Activated naive CD8-positive, alpha-beta T cell treated with anti-CD3 and anti-CD28 coated beads, Interleukin-2, amount 10 ng/mL, durations not matched to agents 7 days and 5 days (primary cell): ENCODE measurements at regions not wholly inside any gene's neighbourhood (a gene's known extent, or its start where the extent isn't known, plus 50 kb on each side); places are given as distances from the start of the nearest gene placed in this dataset.

Source experiments
- ATAC-seq: fragments of 150-1000 bp; cut with Tn5 transposase; one replicate; pipeline ENCODE4 v1.10.0; 2021; ENCODE audit warnings: low read depth, moderate library complexity
- POLR2A ChIA-PET: fragments of 350-600 bp; sonication (Branson Sonifier 250); formaldehyde crosslinking; loops from one replicate; lab custom pipeline; 2021; ENCODE audit warnings: antibody characterized with exemption; lab: Charles Lee
- DNase-seq: peaks from one replicate; pipeline ENCODE4 v3.0.0; 2021
- H3K27ac Mint-ChIP-seq: one replicate; pipeline ENCODE4 v1.8.0; 2022; ENCODE audit warnings: mild to moderate bottlenecking, mixed read lengths
- H3K27me3 Mint-ChIP-seq: one replicate; pipeline ENCODE4 v1.8.0; 2022; ENCODE audit warnings: mild to moderate bottlenecking, moderate library complexity, mixed read lengths
- H3K36me3 Mint-ChIP-seq: one replicate; pipeline ENCODE4 v1.8.0; 2021; ENCODE audit warnings: mild to moderate bottlenecking, mixed read lengths
- H3K4me1 Mint-ChIP-seq: one replicate; pipeline ENCODE4 v1.8.0; 2021; ENCODE audit warnings: mixed read lengths
- H3K4me3 Mint-ChIP-seq: one replicate; pipeline ENCODE4 v1.8.0; 2022; ENCODE audit warnings: mild to moderate bottlenecking, moderate library complexity, mixed read lengths
- H3K9me3 Mint-ChIP-seq: one replicate; pipeline ENCODE4 v1.8.0; 2021; ENCODE audit warnings: mixed read lengths

GRCh38 chr2:155391613-155392130 lies 693.2 kb downstream of the KCNJ3 start:
- Mint-ChIP-seq H3K9me3 (no peaks in the 10 kb centered on the region), H3K36me3 (no peaks in the 10 kb centered on the region), H3K4me3 (no peak overlapping the region), H3K4me1 (no peaks in the 10 kb centered on the region), H3K27ac (no peak overlapping the region), H3K27me3 (no peaks in the 10 kb centered on the region)
- ATAC-seq (no peak), DNase-seq (no peak)
- POLR2A ChIA-PET, result no interaction called here

GRCh38 chr2:155389224-155389623 lies 690.7 kb downstream of the KCNJ3 start:
- H3K9me3 Mint-ChIP-seq, result no peaks in the 10 kb centered on the region
- no peak overlapping the region for H3K27ac Mint-ChIP-seq
- H3K4me1 Mint-ChIP-seq, result no peaks in the 10 kb centered on the region
- no peak overlapping the region for H3K4me3 Mint-ChIP-seq
- DNase-seq, result no peak
- no peaks in the 10 kb centered on the region for H3K36me3 Mint-ChIP-seq
- POLR2A ChIA-PET, result no interaction called here
- ATAC-seq, result no peak
- no peaks in the 10 kb centered on the region for H3K27me3 Mint-ChIP-seq

- no peaks in the 10 kb centered on the region for H3K36me3 Mint-ChIP-seq
- H3K9me3 Mint-ChIP-seq, result no peaks in the 10 kb centered on the region
- H3K27me3 Mint-ChIP-seq, result peaks cover 6% of the 10 kb centered on the region
- no peak overlapping the region for H3K27ac Mint-ChIP-seq
- H3K4me3 Mint-ChIP-seq, result no peak overlapping the region
- H3K4me1 Mint-ChIP-seq, result no peaks in the 10 kb centered on the region
- DNase-seq (no peak), ATAC-seq (no peak)
- POLR2A ChIA-PET, result no interaction called here
Observed at GRCh38 chr2:155384555-155385123, 686.1 kb downstream of the KCNJ3 start.

- Mint-ChIP-seq H3K9me3 (no peaks in the 10 kb centered on the region), H3K36me3 (no peaks in the 10 kb centered on the region), H3K27me3 (peaks cover 6% of the 10 kb centered on the region), H3K27ac (no peak overlapping the region), H3K4me1 (no peaks in the 10 kb centered on the region), H3K4me3 (no peak overlapping the region)
- DNase-seq (no peak), ATAC-seq (no peak)
- POLR2A ChIA-PET, result no interaction called here
Observed at GRCh38 chr2:155382776-155383175, 684.3 kb downstream of the KCNJ3 start.

- Mint-ChIP-seq H3K27ac (no peak overlapping the region), H3K9me3 (no peaks in the 10 kb centered on the region), H3K27me3 (peaks cover 6% of the 10 kb centered on the region), H3K36me3 (no peaks in the 10 kb centered on the region), H3K4me3 (no peak overlapping the region), H3K4me1 (no peaks in the 10 kb centered on the region)
- DNase-seq (no peak), ATAC-seq (no peak)
- POLR2A ChIA-PET, result no interaction called here
Observed at GRCh38 chr2:155381436-155381835, 682.9 kb downstream of the KCNJ3 start.

GRCh38 chr2:155379494-155379893 lies 681.0 kb downstream of the KCNJ3 start:
- no peaks in the 10 kb centered on the region for H3K4me1 Mint-ChIP-seq
- H3K4me3 Mint-ChIP-seq, result no peak overlapping the region
- POLR2A ChIA-PET, result no interaction called here
- H3K27me3 Mint-ChIP-seq, result peaks cover 6% of the 10 kb centered on the region
- no peak for ATAC-seq
- no peaks in the 10 kb centered on the region for H3K36me3 Mint-ChIP-seq
- DNase-seq, result no peak
- no peaks in the 10 kb centered on the region for H3K9me3 Mint-ChIP-seq
- H3K27ac Mint-ChIP-seq, result no peak overlapping the region

GRCh38 chr2:155377931-155378444 lies 679.5 kb downstream of the KCNJ3 start:
- Mint-ChIP-seq H3K27ac (no peak overlapping the region), H3K4me3 (no peak overlapping the region), H3K4me1 (no peaks in the 10 kb centered on the region), H3K36me3 (no peaks in the 10 kb centered on the region), H3K9me3 (no peaks in the 10 kb centered on the region), H3K27me3 (peaks cover 6% of the 10 kb centered on the region)
- DNase-seq, result no peak
- ATAC-seq, result no peak
- POLR2A ChIA-PET, result no interaction called here

GRCh38 chr2:155377266-155377680 lies 678.8 kb downstream of the KCNJ3 start:
- POLR2A ChIA-PET, result no interaction called here
- peaks cover 6% of the 10 kb centered on the region for H3K27me3 Mint-ChIP-seq
- ATAC-seq, result no peak
- no peaks in the 10 kb centered on the region for H3K4me1 Mint-ChIP-seq
- no peaks in the 10 kb centered on the region for H3K36me3 Mint-ChIP-seq
- H3K27ac Mint-ChIP-seq, result no peak overlapping the region
- DNase-seq, result no peak
- no peaks in the 10 kb centered on the region for H3K9me3 Mint-ChIP-seq
- no peak overlapping the region for H3K4me3 Mint-ChIP-seq

GRCh38 chr2:155372969-155373368 lies 674.5 kb downstream of the KCNJ3 start:
- Mint-ChIP-seq H3K4me1 (no peaks in the 10 kb centered on the region), H3K27me3 (peaks cover 4% of the 10 kb centered on the region), H3K36me3 (no peaks in the 10 kb centered on the region), H3K4me3 (no peak overlapping the region), H3K9me3 (no peaks in the 10 kb centered on the region), H3K27ac (no peak overlapping the region)
- POLR2A ChIA-PET, result no interaction called here
- DNase-seq (no peak), ATAC-seq (no peak)

GRCh38 chr2:155368934-155369333 lies 670.4 kb downstream of the KCNJ3 start:
- DNase-seq (no peak), ATAC-seq (no peak)
- Mint-ChIP-seq H3K36me3 (no peaks in the 10 kb centered on the region), H3K27me3 (peaks cover 4% of the 10 kb centered on the region), H3K4me1 (no peaks in the 10 kb centered on the region), H3K9me3 (no peaks in the 10 kb centered on the region), H3K4me3 (no peak overlapping the region), H3K27ac (no peak overlapping the region)
- POLR2A ChIA-PET, result no interaction called here

GRCh38 chr2:155364766-155365165 lies 666.3 kb downstream of the KCNJ3 start:
- Mint-ChIP-seq H3K27ac (no peak overlapping the region), H3K4me3 (no peak overlapping the region), H3K27me3 (peaks cover 3% of the 10 kb centered on the region), H3K9me3 (peaks cover 3% of the 10 kb centered on the region), H3K4me1 (no peaks in the 10 kb centered on the region), H3K36me3 (no peaks in the 10 kb centered on the region)
- POLR2A ChIA-PET, result no interaction called here
- no peak for ATAC-seq
- DNase-seq, result no peak

GRCh38 chr2:155363349-155363888 lies 664.9 kb downstream of the KCNJ3 start:
- Mint-ChIP-seq H3K27ac (no peak overlapping the region), H3K9me3 (peaks cover 5% of the 10 kb centered on the region), H3K36me3 (no peaks in the 10 kb centered on the region), H3K4me3 (no peak overlapping the region), H3K4me1 (no peaks in the 10 kb centered on the region), H3K27me3 (no peaks in the 10 kb centered on the region)
- POLR2A ChIA-PET, result no interaction called here
- ATAC-seq (no peak), DNase-seq (no peak)

- Mint-ChIP-seq H3K4me1 (no peaks in the 10 kb centered on the region), H3K4me3 (no peak overlapping the region), H3K27me3 (no peaks in the 10 kb centered on the region), H3K9me3 (peaks cover 5% of the 10 kb centered on the region), H3K36me3 (no peaks in the 10 kb centered on the region), H3K27ac (no peak overlapping the region)
- DNase-seq, result no peak
- POLR2A ChIA-PET, result no interaction called here
- no peak for ATAC-seq
Observed at GRCh38 chr2:155357172-155357571, 658.7 kb downstream of the KCNJ3 start.

GRCh38 chr2:155356250-155356649 lies 657.8 kb downstream of the KCNJ3 start:
- H3K27ac Mint-ChIP-seq, result no peak overlapping the region
- no peaks in the 10 kb centered on the region for H3K4me1 Mint-ChIP-seq
- ATAC-seq (no peak), DNase-seq (no peak)
- no peak overlapping the region for H3K4me3 Mint-ChIP-seq
- POLR2A ChIA-PET, result no interaction called here
- H3K9me3 Mint-ChIP-seq, result peaks cover 5% of the 10 kb centered on the region
- no peaks in the 10 kb centered on the region for H3K27me3 Mint-ChIP-seq
- H3K36me3 Mint-ChIP-seq, result no peaks in the 10 kb centered on the region
